ENCODE measurements at regions not wholly inside any gene's neighbourhood (a gene's known extent, or its start where the extent isn't known, plus 50 kb on each side); places are given as distances from the start of the nearest gene placed in this dataset.
A peak's percentile ranks its signal among the peaks of the same experiment; 100 is the strongest.

GRCh38 chr15:47876986-47877385, 159.7 kb downstream of the SEMA6D start:
- TF ChIP-seq CTCF (IDR thresholded peaks at IDR 0.05; ENCODE audit: insufficient read depth, low read depth, low read length), result no peak
- no peak overlapping the region for H3K4me3 ChIP-seq (ENCODE audit: low read depth, low read length)
- no peak for DNase-seq (ENCODE audit: low read depth)

DNA sequence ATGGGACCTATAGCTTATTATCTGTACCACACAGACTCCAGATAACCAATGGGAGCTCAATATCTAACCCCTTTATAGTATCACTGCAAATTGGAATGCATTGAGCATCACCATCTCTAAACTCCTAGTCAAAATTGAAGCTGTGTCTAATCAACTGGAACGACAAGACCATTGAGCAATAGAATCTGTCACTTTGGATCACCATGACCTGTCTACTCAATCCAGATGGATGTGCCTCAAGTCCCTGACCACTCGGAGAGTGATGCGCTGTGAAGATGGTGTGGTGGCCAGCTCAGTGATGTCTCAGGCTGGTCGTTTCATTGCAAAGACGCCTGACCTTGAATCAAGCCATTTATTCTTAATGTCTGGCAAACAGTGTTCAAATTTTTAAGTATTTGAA, 160.5 kb downstream of the SEMA6D start:
- H3K4me3 ChIP-seq (ENCODE audit: low read depth, low read length), result no peak overlapping the region
- DNase-seq (ENCODE audit: low read depth), result no peak
- TF ChIP-seq CTCF (IDR thresholded peaks at IDR 0.05; ENCODE audit: insufficient read depth, low read depth, low read length), result no peak

DNA sequence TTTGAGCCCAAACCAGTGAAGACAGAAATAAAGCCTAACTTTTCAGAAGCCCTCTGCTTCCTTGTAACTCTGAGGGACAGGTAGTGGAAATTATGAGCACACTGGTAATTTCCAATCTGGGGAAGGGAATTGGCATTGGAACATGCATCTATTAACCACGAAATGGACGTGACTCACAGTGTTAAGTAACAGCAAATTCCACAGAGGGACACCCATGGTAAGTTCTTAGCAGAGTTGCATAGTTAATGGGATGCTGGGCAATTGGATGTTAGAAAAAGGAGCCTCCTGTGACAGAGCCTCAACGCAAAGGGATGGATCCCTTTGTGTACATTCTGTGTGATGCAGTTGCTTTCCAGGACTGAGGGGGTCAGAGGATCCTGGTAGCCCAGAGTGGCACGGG, 168.6 kb downstream of the SEMA6D start:
- peak; percentile 40 for DNase-seq (ENCODE audit: low read depth)
- no peak for TF ChIP-seq CTCF (IDR thresholded peaks at IDR 0.05; ENCODE audit: insufficient read depth, low read depth, low read length)
- H3K4me3 ChIP-seq (ENCODE audit: low read depth, low read length), result no peak overlapping the region

- DNase-seq (ENCODE audit: low read depth), result no peak
- TF ChIP-seq CTCF (IDR thresholded peaks at IDR 0.05; ENCODE audit: insufficient read depth, low read depth, low read length), result no peak
- no peak overlapping the region for H3K4me3 ChIP-seq (ENCODE audit: low read depth, low read length)
Observed at GRCh38 chr15:47887241-47887800, 170.0 kb downstream of the SEMA6D start.

DNA sequence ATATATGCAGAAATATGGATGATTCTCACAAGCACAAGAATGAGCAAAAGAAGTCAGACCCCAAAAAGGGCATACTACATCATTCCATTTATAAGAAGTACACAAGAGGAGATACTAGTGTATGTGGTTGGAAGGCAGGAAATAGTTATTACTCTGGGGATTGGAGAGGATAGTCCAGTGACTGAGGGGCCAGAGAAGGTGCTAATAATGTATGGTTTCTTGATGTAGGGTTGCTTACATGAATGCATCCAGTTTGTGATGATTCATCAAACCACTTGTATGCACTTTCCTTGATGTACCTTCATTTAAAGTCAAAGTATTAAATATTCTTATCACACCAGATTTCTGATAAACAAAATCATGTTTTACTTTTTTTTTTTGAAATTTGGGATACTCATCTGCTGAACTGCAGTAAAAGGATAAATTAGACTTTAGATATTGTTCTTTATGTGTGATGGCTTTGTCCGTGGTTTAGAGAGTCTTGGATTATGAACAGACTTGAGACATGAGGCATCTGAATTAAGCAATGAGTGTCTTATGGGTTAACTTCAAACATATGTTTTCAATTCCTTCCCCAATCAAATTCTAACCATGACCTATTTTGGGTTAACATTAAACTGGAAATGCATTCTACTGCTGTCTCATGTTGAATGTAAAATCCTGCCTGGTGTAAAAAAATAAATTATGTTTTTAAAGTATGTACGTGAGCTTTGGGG, 171.2 kb downstream of the SEMA6D start:
- H3K4me3 ChIP-seq (ENCODE audit: low read depth, low read length), result no peak overlapping the region
- TF ChIP-seq CTCF (IDR thresholded peaks at IDR 0.05; ENCODE audit: insufficient read depth, low read depth, low read length), result no peak
- no peak for DNase-seq (ENCODE audit: low read depth)

GRCh38 chr15:47890397-47891150, 173.3 kb downstream of the SEMA6D start:
- no peak overlapping the region for H3K4me3 ChIP-seq (ENCODE audit: low read depth, low read length)
- no peak for DNase-seq (ENCODE audit: low read depth)
- no peak for TF ChIP-seq CTCF (IDR thresholded peaks at IDR 0.05; ENCODE audit: insufficient read depth, low read depth, low read length)

Data from fibroblast of villous mesenchyme (primary cell).